IMR-90 (cell line): ENCODE measurements at regions not wholly inside any gene's neighbourhood (a gene's known extent, or its start where the extent isn't known, plus 50 kb on each side); places are given as distances from the start of the nearest gene placed in this dataset.

Experiments used
- ATAC-seq: fragments of 200-7000 bp; cut with Tn5 transposase; 2 replicates; pipeline ENCODE4 v1.9.1; 2020; ENCODE audit warnings: low read depth, mild to moderate bottlenecking, moderate library complexity
- BruUV-seq: library from RNA; stranded (reverse); fragments of 400-500 nt; replicated peaks from 2 replicates; lab custom pipeline; 2021; lab: Mats Ljungman, UMichigan
- CTCF ChIA-PET: fragments of 300-600 bp; formaldehyde crosslinking; extraction: SDS; loops from one replicate; lab custom pipeline; 2021; ENCODE audit warnings: antibody characterized with exemption; lab: Yijun Ruan, JAX
- POLR2A ChIA-PET: fragments of 300-600 bp; sonication (Branson Sonifier 250); formaldehyde crosslinking; loops from one replicate; lab custom pipeline; 2022; ENCODE audit warnings: antibody characterized with exemption; ENCODE audit not compliant: unreplicated experiment; lab: Charles Lee
- DNase-seq: peaks from one replicate; pipeline ENCODE4 v3.0.0; 2013
- H2AFZ ChIP-seq: replicated peaks from 2 replicates; pipeline ENCODE3; 2013; ENCODE audit warnings: low read length, mild to moderate bottlenecking; ENCODE audit not compliant: poor library complexity
- H2AK5ac ChIP-seq: 2 replicates; pipeline ENCODE4 v1.6.1; 2013; ENCODE audit warnings: low read depth, low read length, inconsistent platforms
- H2AK9ac ChIP-seq: replicated peaks from 2 replicates; pipeline ENCODE3; 2013; ENCODE audit warnings: mild to moderate bottlenecking, low read depth, low read length, moderate library complexity; ENCODE audit not compliant: poor library complexity
- H2BK120ac ChIP-seq: 2 replicates; pipeline ENCODE4 v1.6.1; 2013; ENCODE audit warnings: low read depth, low read length, inconsistent platforms
- H2BK15ac ChIP-seq: 3 replicates; pipeline ENCODE4 v1.6.1; 2013; ENCODE audit warnings: low read depth, low read length, inconsistent platforms
- H2BK20ac ChIP-seq: 2 replicates; pipeline ENCODE4 v1.6.1; 2013; ENCODE audit warnings: low read depth, mild to moderate bottlenecking, inconsistent platforms, low read length, moderate library complexity
- H2BK5ac ChIP-seq: 2 replicates; pipeline ENCODE4 v1.6.1; 2013; ENCODE audit warnings: mild to moderate bottlenecking, low read depth, low read length, inconsistent platforms; ENCODE audit not compliant: poor library complexity, severe bottlenecking
- H3K14ac ChIP-seq: replicated peaks from 2 replicates; pipeline ENCODE4 v1.6.1; 2013; ENCODE audit warnings: low read depth, low read length, inconsistent platforms
- H3K18ac ChIP-seq: 2 replicates; pipeline ENCODE4 v1.6.1; 2013; ENCODE audit warnings: low read depth, low read length, control low read depth
- H3K23ac ChIP-seq: 2 replicates; pipeline ENCODE4 v1.6.1; 2013; ENCODE audit warnings: low read depth, low read length, inconsistent platforms
- H3K27ac ChIP-seq: 2 replicates; pipeline ENCODE4 v1.5.1; 2013; ENCODE audit warnings: mild to moderate bottlenecking, control low read depth, low read length; ENCODE audit not compliant: insufficient read depth
- H3K27me3 ChIP-seq: 2 replicates; pipeline ENCODE4 v1.6.1; 2013; ENCODE audit warnings: low read length; ENCODE audit not compliant: control insufficient read depth, insufficient read depth
- H3K36me3 ChIP-seq: 2 replicates; pipeline ENCODE4 v1.6.1; 2013; ENCODE audit warnings: low read length, mixed read lengths; ENCODE audit not compliant: control insufficient read depth, insufficient read depth
- H3K4ac ChIP-seq: 2 replicates; pipeline ENCODE4 v1.6.1; 2013; ENCODE audit warnings: low read depth, low read length, inconsistent platforms
- H3K4me1 ChIP-seq: 2 replicates; pipeline ENCODE4 v1.6.1; 2013; ENCODE audit warnings: low read length, mixed read lengths; ENCODE audit not compliant: control insufficient read depth, insufficient read depth
- H3K4me2 ChIP-seq: 2 replicates; pipeline ENCODE4 v1.6.1; 2013; ENCODE audit warnings: low read depth, mild to moderate bottlenecking, control low read depth, low read length, moderate library complexity
- H3K4me3 ChIP-seq: 2 replicates; pipeline ENCODE4 v1.5.1; 2013; ENCODE audit warnings: low read depth, mild to moderate bottlenecking, control low read depth, low read length, moderate library complexity; ENCODE audit not compliant: insufficient read depth
- H3K56ac ChIP-seq: 2 replicates; pipeline ENCODE4 v1.6.1; 2013; ENCODE audit warnings: low read length, inconsistent platforms; ENCODE audit not compliant: insufficient read depth; ENCODE audit errors: extremely low read depth
- H3K79me1 ChIP-seq, 2 experiments: 2 replicates each; pipeline ENCODE4 v1.6.1; 2013; ENCODE audit warnings: low read length in 2 of 2, inconsistent platforms in 1 of 2, low read depth in 1 of 2
- H3K9ac ChIP-seq: 2 replicates; pipeline ENCODE4 v1.6.1; 2013; ENCODE audit warnings: low read depth, low read length, control low read depth
- H3K9me1 ChIP-seq: 2 replicates; pipeline ENCODE4 v1.6.1; 2013; ENCODE audit warnings: low read length, inconsistent platforms; ENCODE audit not compliant: insufficient read depth
- H3K9me3 ChIP-seq: 2 replicates; pipeline ENCODE4 v1.6.1; 2013; ENCODE audit warnings: low read length; ENCODE audit not compliant: control insufficient read depth, insufficient read depth
- H4K20me1 ChIP-seq: 2 replicates; pipeline ENCODE4 v1.6.1; 2013; ENCODE audit warnings: low read length, inconsistent platforms; ENCODE audit not compliant: insufficient read depth
- H4K5ac ChIP-seq: 2 replicates; pipeline ENCODE4 v1.6.1; 2013; ENCODE audit warnings: mild to moderate bottlenecking, low read depth, low read length, control low read depth
- H4K8ac ChIP-seq, 2 experiments: 2 replicates each; pipeline ENCODE4 v1.6.1; 2013; ENCODE audit warnings: low read depth in 2 of 2, low read length in 2 of 2, control low read depth in 1 of 2, inconsistent platforms in 1 of 2
- H4K91ac ChIP-seq: 2 replicates; pipeline ENCODE4 v1.6.1; 2013; ENCODE audit warnings: low read depth, low read length, inconsistent platforms; ENCODE audit not compliant: insufficient read depth
- BHLHE40 ChIP-seq: fragments of 150-350 bp; IDR thresholded peaks from 2 replicates; pipeline ENCODE4 v1.6.1; 2016; ENCODE audit warnings: mild to moderate bottlenecking, low read depth, low read length
- CEBPB ChIP-seq: IDR thresholded peaks from 2 replicates; pipeline ENCODE4 v1.6.1; 2012; ENCODE audit warnings: low read depth, low read length, improper control_type of control experiment
- CHD1 ChIP-seq: IDR thresholded peaks from 2 replicates; pipeline ENCODE4 v1.6.1; 2012; ENCODE audit warnings: low read depth, low read length, improper control_type of control experiment
- CTCF ChIP-seq: conservative IDR thresholded peaks from 2 replicates; pipeline ENCODE4 v1.5.1; 2012; ENCODE audit warnings: mild to moderate bottlenecking, low read depth, low read length, improper control_type of control experiment
- ELK1 ChIP-seq: fragments of 150-350 bp; IDR thresholded peaks from 2 replicates; pipeline ENCODE4 v1.6.1; 2016; ENCODE audit warnings: low read depth, mild to moderate bottlenecking, low read length, moderate library complexity, borderline replicate concordance
- FOS ChIP-seq: fragments of 150-350 bp; IDR thresholded peaks from 2 replicates; pipeline ENCODE4 v1.6.1; 2016; ENCODE audit warnings: low read depth, low read length
- MAFK ChIP-seq: IDR thresholded peaks from 2 replicates; pipeline ENCODE4 v1.6.1; 2012; ENCODE audit warnings: low read depth, low read length, improper control_type of control experiment
- MAZ ChIP-seq: IDR thresholded peaks from 2 replicates; pipeline ENCODE4 v1.6.1; 2012; ENCODE audit warnings: low read depth, mild to moderate bottlenecking, low read length, improper control_type of control experiment, moderate library complexity, borderline replicate concordance
- MXI1 ChIP-seq: IDR thresholded peaks from 2 replicates; pipeline ENCODE4 v1.6.1; 2012; ENCODE audit warnings: low read depth, mild to moderate bottlenecking, low read length, moderate library complexity, borderline replicate concordance
- NFE2L2 ChIP-seq: fragments of 150-350 bp; IDR thresholded peaks from 2 replicates; pipeline ENCODE4 v1.6.1; 2016; ENCODE audit warnings: low read depth, mild to moderate bottlenecking, low read length
- POLR2A ChIP-seq: IDR thresholded peaks from 2 replicates; pipeline ENCODE4 v1.6.1; 2012; ENCODE audit warnings: mild to moderate bottlenecking, low read depth, low read length
- RAD21 ChIP-seq: IDR thresholded peaks from 2 replicates; pipeline ENCODE4 v1.6.1; 2012; ENCODE audit warnings: low read length, improper control_type of control experiment
- RFX5 ChIP-seq: IDR thresholded peaks from 2 replicates; pipeline ENCODE4 v1.8.0; 2012; ENCODE audit warnings: low read depth, mild to moderate bottlenecking, low read length, moderate library complexity
- SMC3 ChIP-seq: fragments of 150-350 bp; IDR thresholded peaks from 2 replicates; pipeline ENCODE4 v1.6.1; 2016; ENCODE audit warnings: low read depth, mild to moderate bottlenecking, antibody characterized with exemption, low read length, moderate library complexity
- WGBS, 2 experiments: methylation state at CpG; one replicate each; pipeline versions ENCODE4 v1.1.5 to v1.1.7; 2013; ENCODE audit warnings: missing lambda C conversion rate in 2 of 2; ENCODE audit not compliant: insufficient read length in 1 of 2; ENCODE audit errors: extremely low coverage in 2 of 2; 5-methylcytosine and 5-hydroxymethylcytosine counted together
- dilution Hi-C: fragments of 300-500 bp; cut with HindIII; formaldehyde crosslinking; loops from one replicate; pipeline ENCODE4 v1.14.3; 2018; ENCODE audit warnings: low sequenced_read_pairs; ENCODE audit not compliant: unreplicated experiment
- in situ Hi-C: fragments of 300-500 bp; cut with MboI; formaldehyde crosslinking; loops from 3 replicates; pipeline ENCODE4 v1.14.3; 2019; ENCODE audit warnings: low sequenced_read_pairs, inconsistent platforms, mixed read lengths
- intact Hi-C: fragments of 100-400 bp; cut with micrococcal nuclease; formaldehyde crosslinking; loops from 2 replicates; pipeline ENCODE4 v1.10.0; 2022
- TF ChIP-seq, protein P1 (sequence below): fragments of 150-350 bp; IDR thresholded peaks from 2 replicates; pipeline ENCODE4 v1.6.1; 2017; ENCODE audit warnings: mild to moderate bottlenecking, antibody characterized with exemption, low read length, low read depth

DNA sequence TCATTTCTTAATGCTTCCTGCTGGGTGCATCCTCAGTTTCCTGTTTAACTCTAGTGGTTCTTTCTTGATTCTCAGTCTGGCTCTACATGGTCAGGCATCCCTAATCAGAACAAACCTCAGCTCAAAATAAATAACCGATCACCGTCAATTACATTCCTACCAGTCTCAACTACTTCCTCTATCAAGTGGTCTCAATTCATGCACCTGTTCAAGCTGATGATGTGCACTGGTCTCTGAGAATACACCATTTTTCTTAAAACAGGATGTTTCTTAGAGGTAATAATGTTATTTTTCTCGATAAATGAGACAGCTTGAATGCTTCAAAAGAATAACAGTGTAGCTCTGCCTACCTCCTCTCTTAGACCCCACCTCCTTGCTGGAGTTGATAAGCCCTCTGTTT, 420.9 kb downstream of the SOCS6 start:
- no peak overlapping the region for H2BK15ac ChIP-seq
- H2AK5ac ChIP-seq, result no peak overlapping the region
- no peak overlapping the region for H3K18ac ChIP-seq
- no TSS peak for BruUV-seq
- H4K91ac ChIP-seq, result no peak overlapping the region
- no peak overlapping the region for H2BK120ac ChIP-seq
- H3K79me1 ChIP-seq, result no peaks in the 10 kb centered on the region
- intact Hi-C loops, result no loop called here
- no peak overlapping the region for H4K5ac ChIP-seq
- POLR2A ChIA-PET, result no interaction called here
- H3K4me3 ChIP-seq, result no peak overlapping the region
- no peak overlapping the region for H3K56ac ChIP-seq
- H2AK9ac ChIP-seq, result no peak overlapping the region
- no peak overlapping the region for H3K4ac ChIP-seq
- H4K20me1 ChIP-seq, result no peaks in the 10 kb centered on the region
- no peak overlapping the region for H2BK20ac ChIP-seq
- H3K4me1 ChIP-seq, result no peaks in the 10 kb centered on the region
- no peak overlapping the region for H2BK5ac ChIP-seq
- H3K4me2 ChIP-seq, result no peak overlapping the region
- dilution Hi-C loops, result no loop called here
- in situ Hi-C loops, result no loop called here
- ATAC-seq (no peak), DNase-seq (no peak)
- H3K23ac ChIP-seq, result no peak overlapping the region
- no peaks in the 10 kb centered on the region for H3K27me3 ChIP-seq
- H3K9me3 ChIP-seq, result 0 out of 2 replicates have a peak, but pooled peaks cover 5% of the 10 kb centered on the region
- no peak overlapping the region for H4K8ac ChIP-seq
- WGBS, 2 experiments, result 50% methylated on average over 2 of the region's 3 CpGs; no CpG with 5 or more reads in 1 of the 2 experiments
- no peak overlapping the region for H3K27ac ChIP-seq
- H3K9me1 ChIP-seq, result no peaks in the 10 kb centered on the region
- no peak overlapping the region for H3K9ac ChIP-seq
- CTCF ChIA-PET, result no interaction called here
- no peak overlapping the region for H3K14ac ChIP-seq
- no peak for TF ChIP-seq NFE2L2
- no peak for TF ChIP-seq MAZ
- TF ChIP-seq ELK1, result no peak
- TF ChIP-seq, protein P1, sequence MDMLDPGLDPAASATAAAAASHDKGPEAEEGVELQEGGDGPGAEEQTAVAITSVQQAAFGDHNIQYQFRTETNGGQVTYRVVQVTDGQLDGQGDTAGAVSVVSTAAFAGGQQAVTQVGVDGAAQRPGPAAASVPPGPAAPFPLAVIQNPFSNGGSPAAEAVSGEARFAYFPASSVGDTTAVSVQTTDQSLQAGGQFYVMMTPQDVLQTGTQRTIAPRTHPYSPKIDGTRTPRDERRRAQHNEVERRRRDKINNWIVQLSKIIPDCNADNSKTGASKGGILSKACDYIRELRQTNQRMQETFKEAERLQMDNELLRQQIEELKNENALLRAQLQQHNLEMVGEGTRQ, result no peak
- TF ChIP-seq SMC3, result no peak
- no peak for TF ChIP-seq RAD21
- no peak for TF ChIP-seq MXI1
- no peak for TF ChIP-seq MAFK
- no peak for TF ChIP-seq CEBPB
- TF ChIP-seq RFX5, result no peak
- no peak for TF ChIP-seq CTCF
- TF ChIP-seq POLR2A, result no peak
- no peak for TF ChIP-seq FOS
- no peak for TF ChIP-seq BHLHE40
- TF ChIP-seq CHD1, result no peak
- no peak overlapping the region for H2AFZ ChIP-seq
- no peaks in the 10 kb centered on the region for H3K36me3 ChIP-seq
